CD14-positive monocyte (primary cell): ENCODE measurements at regions not wholly inside any gene's neighbourhood (a gene's known extent, or its start where the extent isn't known, plus 50 kb on each side); places are given as distances from the start of the nearest gene placed in this dataset.
A peak's percentile ranks its signal among the peaks of the same experiment; 100 is the strongest.

Experiments
- DNase-seq, 3 donors: peaks; one replicate each; pipeline ENCODE4 v3.0.0-alpha.2; 2011 to 2022
- H2AFZ ChIP-seq: 2 replicates; pipeline ENCODE4 v1.6.0; 2012; ENCODE audit warnings: mild to moderate bottlenecking, low read depth, low read length, inconsistent platforms; ENCODE audit not compliant: insufficient read depth, poor library complexity, severe bottlenecking
- H3K27ac ChIP-seq, 2 donors: 1 replicate in 1 of 2; 2 replicates in 1 of 2; pipeline ENCODE4 v1.5.1; 2012 to 2013; ENCODE audit warnings: low read length in 2 of 2, control low read depth in 1 of 2, inconsistent platforms in 1 of 2, low read depth in 1 of 2, mild to moderate bottlenecking in 1 of 2
- H3K27me3 ChIP-seq, 2 donors: one replicate each; pipeline versions ENCODE4 v1.6.0 to v1.6.1; 2011 to 2013; ENCODE audit warnings: low read length in 2 of 2; ENCODE audit not compliant: control insufficient read depth in 2 of 2, insufficient read depth in 2 of 2
- H3K36me3 ChIP-seq, 2 donors: replicated peaks in 1 of 2; 1 replicate in 1 of 2; 2 replicates in 1 of 2; pipeline versions ENCODE4 v1.5.1 to v1.6.1; 2012 to 2013; ENCODE audit warnings: low read length in 2 of 2, control low read depth in 1 of 2, inconsistent platforms in 1 of 2, mild to moderate bottlenecking in 1 of 2; ENCODE audit not compliant: insufficient read depth in 2 of 2, control insufficient read depth in 1 of 2
- H3K4me1 ChIP-seq, 2 donors: 1 replicate in 1 of 2; 2 replicates in 1 of 2; pipeline versions ENCODE4 v1.5.1 to v1.6.1; 2012 to 2013; ENCODE audit warnings: low read length in 2 of 2, control low read depth in 1 of 2, inconsistent platforms in 1 of 2, mild to moderate bottlenecking in 1 of 2, moderate library complexity in 1 of 2; ENCODE audit not compliant: insufficient read depth in 2 of 2, control insufficient read depth in 1 of 2
- H3K4me2 ChIP-seq: replicated peaks from 2 replicates; pipeline ENCODE3; 2012; ENCODE audit warnings: low read length, moderate library complexity, mild to moderate bottlenecking; ENCODE audit not compliant: poor library complexity, severe bottlenecking; ENCODE audit errors: extremely low read depth
- H3K4me3 ChIP-seq, 3 experiments: fragments of 200-600 bp in 1 of 3; sonication (generic) in 1 of 3; replicated peaks in 1 of 3; 1 replicate in 2 of 3; 2 replicates in 1 of 3; pipeline ENCODE4 v1.5.1; 2011 to 2013; ENCODE audit warnings: low read length in 3 of 3, mild to moderate bottlenecking in 3 of 3, control low read depth in 2 of 3, low read depth in 2 of 3, inconsistent platforms in 1 of 3, moderate library complexity in 1 of 3
- H3K79me2 ChIP-seq: 2 replicates; pipeline ENCODE4 v1.6.0; 2012; ENCODE audit warnings: mild to moderate bottlenecking, control low read depth, inconsistent platforms, low read length, moderate library complexity; ENCODE audit not compliant: insufficient read depth
- H3K9ac ChIP-seq: 2 replicates; pipeline ENCODE4 v1.6.0; 2017; ENCODE audit warnings: low read length, mild to moderate bottlenecking; ENCODE audit not compliant: insufficient read depth, poor library complexity, severe bottlenecking
- H3K9me3 ChIP-seq, 2 donors: replicated peaks in 1 of 2; 1 replicate in 1 of 2; 2 replicates in 1 of 2; pipeline versions ENCODE4 v1.5.1 to v1.6.1; 2012 to 2013; ENCODE audit warnings: low read length in 2 of 2, control low read depth in 1 of 2; ENCODE audit not compliant: control insufficient read depth in 1 of 2, insufficient read depth in 1 of 2
- H4K20me1 ChIP-seq: 2 replicates; pipeline ENCODE4 v1.6.0; 2012; ENCODE audit warnings: mild to moderate bottlenecking, low read length, control low read depth, moderate library complexity; ENCODE audit not compliant: insufficient read depth
- H3K27ac Mint-ChIP-seq, 7 donors: one replicate each; pipeline ENCODE4 v1.8.0; 2020; ENCODE audit warnings: mild to moderate bottlenecking in 7 of 7, mixed read lengths in 7 of 7, moderate library complexity in 6 of 7, inconsistent platforms in 2 of 7
- H3K27me3 Mint-ChIP-seq, 3 donors: one replicate each; pipeline ENCODE4 v1.8.0; 2021 to 2022; ENCODE audit warnings: low read depth in 3 of 3, mild to moderate bottlenecking in 3 of 3, mixed read lengths in 3 of 3, moderate library complexity in 3 of 3, inconsistent platforms in 1 of 3
- H3K36me3 Mint-ChIP-seq, 2 donors: one replicate each; pipeline ENCODE4 v1.8.0; 2020; ENCODE audit warnings: mixed read lengths in 2 of 2, inconsistent platforms in 1 of 2, mild to moderate bottlenecking in 1 of 2
- H3K4me1 Mint-ChIP-seq: one replicate; pipeline ENCODE4 v1.8.0; 2020; ENCODE audit warnings: mild to moderate bottlenecking, mixed read lengths
- H3K4me3 Mint-ChIP-seq, 2 donors: one replicate each; pipeline ENCODE4 v1.8.0; 2020; ENCODE audit warnings: mild to moderate bottlenecking in 2 of 2, mixed read lengths in 2 of 2, moderate library complexity in 1 of 2
- H3K9me3 Mint-ChIP-seq, 7 donors: one replicate each; pipeline ENCODE4 v1.8.0; 2020 to 2022; ENCODE audit warnings: mixed read lengths in 7 of 7, mild to moderate bottlenecking in 6 of 7, moderate library complexity in 6 of 7, inconsistent platforms in 2 of 7
- CTCF ChIP-seq: fragments of 200-600 bp; IDR thresholded peaks from one replicate; pipeline ENCODE4 v1.8.0; 2022; ENCODE audit warnings: antibody characterized with exemption, mild to moderate bottlenecking
- WGBS: methylation state at CpG from one replicate; pipeline ENCODE4 v1.1.5; 2013; ENCODE audit warnings: missing lambda C conversion rate; ENCODE audit not compliant: insufficient coverage; 5-methylcytosine and 5-hydroxymethylcytosine counted together
- intact Hi-C, 2 donors: fragments of 100-400 bp; cut with micrococcal nuclease; formaldehyde crosslinking; loops; one replicate each; pipeline versions ENCODE4 v1.15.0 to v1.15.1; 2023

- Histone ChIP-seq H3K4me1 (peaks cover 42% of the 10 kb centered on the region in 2 donors), H3K79me2 (no peaks in the 10 kb centered on the region), H3K4me3 (peak overlapping the region in 1 of 3 experiments; percentile 21), H2AFZ (no peak overlapping the region), H3K9me3 (no peaks in the 10 kb centered on the region), H3K27ac (no peak overlapping the region), H3K36me3 (no peaks in the 10 kb centered on the region), H3K27me3 (no peaks in the 10 kb centered on the region), H3K9ac (no peak overlapping the region), H4K20me1 (no peaks in the 10 kb centered on the region), H3K4me2 (peak overlapping the region; percentile 12)
- Mint-ChIP-seq H3K4me1 (peaks cover 57% of the 10 kb centered on the region), H3K4me3 (peak overlapping the region in 1 of 2 donors; percentile 46), H3K27me3 (peaks cover 0 to 1% (median 0%) of the 10 kb centered on the region in 3 donors), H3K27ac (peak overlapping the region in 4 of 7 donors; percentile 14 to 82 (median 72)), H3K9me3 (peaks cover 0 to 5% (median 2%) of the 10 kb centered on the region in 7 donors), H3K36me3 (peaks cover 0 to 3% of the 10 kb centered on the region in 2 donors)
- DNase-seq = no peak
- intact Hi-C loops = no loop called here
- WGBS = 45% methylated on average over 2 of the region's 4 CpGs
- no peak for TF ChIP-seq CTCF
These were observed 50.4 kb upstream of the AFF3 start for GRCh38 chr2:100192825-100193224.

- no peak for DNase-seq
- H3K36me3 ChIP-seq = no peaks in the 10 kb centered on the region
- peak overlapping the region in 2 of 7 donors; percentile 72 to 82 for H3K27ac Mint-ChIP-seq
- H3K27ac ChIP-seq = no peak overlapping the region
- H3K9me3 Mint-ChIP-seq = peaks cover 0 to 5% (median 2%) of the 10 kb centered on the region in 7 donors
- no peak overlapping the region for H3K9ac ChIP-seq
- H3K36me3 Mint-ChIP-seq = peaks cover 0 to 3% of the 10 kb centered on the region in 2 donors
- intact Hi-C loops = no loop called here
- 100% methylated on average over 2 of the region's 3 CpGs for WGBS
- peaks cover 0 to 1% (median 0%) of the 10 kb centered on the region in 3 donors for H3K27me3 Mint-ChIP-seq
- H3K79me2 ChIP-seq = no peaks in the 10 kb centered on the region
- peaks cover 42% of the 10 kb centered on the region in 2 donors for H3K4me1 ChIP-seq
- no peaks in the 10 kb centered on the region for H3K9me3 ChIP-seq
- no peak overlapping the region for H2AFZ ChIP-seq
- no peak overlapping the region for H3K4me3 ChIP-seq
- no peak for TF ChIP-seq CTCF
- H3K4me2 ChIP-seq = no peak overlapping the region
- no peaks in the 10 kb centered on the region for H4K20me1 ChIP-seq
- no peaks in the 10 kb centered on the region for H3K27me3 ChIP-seq
- H3K4me1 Mint-ChIP-seq = peaks cover 57% of the 10 kb centered on the region
- H3K4me3 Mint-ChIP-seq = peak overlapping the region in 1 of 2 donors; percentile 17
These were observed 49.9 kb upstream of the AFF3 start for GRCh38 chr2:100192300-100192699.
